NCI-H2029 treated with DMSO at 0.1 percent for 48 hours (cell line): ENCODE measurements at regions not wholly inside any gene's neighbourhood (a gene's known extent, or its start where the extent isn't known, plus 50 kb on each side); places are given as distances from the start of the nearest gene placed in this dataset.
A peak's percentile ranks its signal among the peaks of the same experiment; 100 is the strongest.
"Not testable (repeated sequence)": the region's sequence is repeated elsewhere in the genome, so short reads cannot be mapped to it uniquely, and the experiment has no call there.

Experiments used
- DNase-seq: peaks from one replicate; lab custom pipeline; 2025; lab: John Stamatoyannopoulos, UW

DNA sequence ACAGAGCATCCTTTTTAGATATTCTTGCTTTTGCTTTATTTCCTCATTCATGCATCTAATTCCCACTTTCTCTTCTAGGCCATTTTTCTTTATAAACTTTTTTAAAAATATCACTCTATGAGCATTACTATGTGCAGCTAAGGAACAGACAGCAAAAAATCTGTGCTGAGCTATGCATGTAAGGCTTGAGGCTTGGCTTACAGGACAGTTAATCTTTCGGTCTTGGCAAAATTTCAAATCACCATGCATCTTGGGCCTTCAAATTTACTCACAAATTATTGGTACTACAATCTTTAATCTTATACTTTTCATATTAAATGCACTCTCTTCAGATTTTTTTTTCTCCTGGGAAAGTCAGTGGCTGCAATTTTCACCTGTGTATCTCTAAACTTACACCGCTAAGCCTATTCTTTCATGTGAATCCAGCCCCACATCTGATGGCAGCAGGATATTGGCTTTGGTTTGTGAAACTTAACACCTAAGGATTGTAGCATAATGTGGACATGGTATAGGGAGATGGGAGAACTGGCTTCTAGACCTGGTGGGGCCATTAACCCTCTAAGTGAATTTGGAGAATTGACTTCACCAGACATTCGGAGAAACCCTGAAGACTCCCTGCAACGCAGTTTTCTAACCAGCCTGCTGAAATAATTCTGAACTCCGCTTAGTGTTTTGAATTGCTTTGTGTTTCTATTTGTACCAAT, 278.3 kb downstream of the SPRY1 start:
- DNase-seq, result no peak

- no peak for DNase-seq
Measured at GRCh38 chr4:123675567-123675966, 279.0 kb downstream of the SPRY1 start.

- DNase-seq, result no peak
Measured at GRCh38 chr4:123676071-123676889, 279.7 kb downstream of the SPRY1 start.

GRCh38 chr4:123676890-123677229, 280.3 kb downstream of the SPRY1 start:
- DNase-seq, result peak; percentile 2

GRCh38 chr4:123682931-123683330, 286.3 kb downstream of the SPRY1 start:
- no peak for DNase-seq

- DNase-seq, result not testable (repeated sequence)
Measured at GRCh38 chr4:123684937-123685336, 288.3 kb downstream of the SPRY1 start.

- not testable (repeated sequence) for DNase-seq
Measured at GRCh38 chr4:123695531-123695930, 298.9 kb downstream of the SPRY1 start.

GRCh38 chr4:123696687-123697086, 300.1 kb downstream of the SPRY1 start:
- DNase-seq, result no peak

DNA sequence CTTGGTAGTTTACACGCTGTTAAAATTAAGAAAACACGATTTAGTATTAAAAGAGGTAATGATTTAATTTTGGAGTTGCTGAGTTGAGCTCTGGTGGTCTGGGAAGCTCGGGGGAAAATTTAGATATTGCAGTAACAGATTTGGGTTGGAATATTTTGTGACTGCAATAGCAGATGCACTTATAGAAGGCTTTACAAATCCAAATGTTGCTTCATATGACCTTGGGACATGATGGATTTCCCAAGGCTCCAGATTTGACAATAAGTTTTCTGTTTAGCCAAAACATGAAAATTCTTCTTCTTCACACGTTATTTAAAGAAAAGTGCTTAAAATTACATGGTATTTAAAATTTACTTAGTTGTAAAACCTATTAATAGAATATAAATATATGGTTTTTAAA, 302.0 kb downstream of the SPRY1 start:
- DNase-seq, result no peak

- DNase-seq, result no peak
Measured at GRCh38 chr4:123699880-123700771, 303.5 kb downstream of the SPRY1 start.

DNA sequence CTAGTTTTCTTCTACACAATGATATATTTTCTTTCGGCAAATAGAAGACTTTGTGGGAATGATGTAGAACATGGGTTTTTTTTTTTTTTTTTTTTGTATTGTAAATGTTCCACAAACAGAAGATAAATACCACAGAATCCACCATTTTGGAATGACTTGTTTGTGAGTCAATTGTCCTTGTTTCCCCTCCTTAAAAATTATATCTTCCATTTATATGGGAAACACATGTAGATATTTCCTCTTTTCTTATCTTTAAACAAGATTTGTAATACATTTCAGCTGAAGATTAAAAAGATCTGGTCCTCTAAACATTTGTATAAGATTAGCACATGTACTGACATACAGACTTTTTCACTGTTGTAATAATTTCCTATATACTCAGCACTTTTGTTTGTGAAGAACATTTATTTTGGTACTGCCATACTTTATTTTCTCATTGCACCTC, 304.6 kb downstream of the SPRY1 start:
- DNase-seq, result no peak

DNA sequence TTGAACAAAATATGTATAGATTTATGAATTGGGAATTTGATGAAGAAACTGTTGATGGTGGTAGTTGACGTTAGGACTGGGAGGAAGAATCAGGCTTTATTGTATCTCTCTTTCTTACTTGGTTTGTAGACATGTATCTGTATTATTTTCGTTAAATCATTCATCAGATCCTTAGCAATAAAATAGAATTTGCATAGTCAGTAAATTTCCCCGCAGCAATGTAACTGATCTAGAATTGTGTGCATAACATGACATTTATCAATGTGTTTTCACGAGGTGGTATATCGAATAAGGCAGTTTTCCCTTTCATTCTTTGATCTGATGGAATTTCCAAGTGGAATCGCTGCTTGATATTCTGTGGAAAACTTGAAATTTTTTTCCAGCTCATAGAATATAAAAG, 308.8 kb downstream of the SPRY1 start:
- no peak for DNase-seq

- DNase-seq, result no peak
Measured at GRCh38 chr4:123706973-123707372, 310.4 kb downstream of the SPRY1 start.

DNA sequence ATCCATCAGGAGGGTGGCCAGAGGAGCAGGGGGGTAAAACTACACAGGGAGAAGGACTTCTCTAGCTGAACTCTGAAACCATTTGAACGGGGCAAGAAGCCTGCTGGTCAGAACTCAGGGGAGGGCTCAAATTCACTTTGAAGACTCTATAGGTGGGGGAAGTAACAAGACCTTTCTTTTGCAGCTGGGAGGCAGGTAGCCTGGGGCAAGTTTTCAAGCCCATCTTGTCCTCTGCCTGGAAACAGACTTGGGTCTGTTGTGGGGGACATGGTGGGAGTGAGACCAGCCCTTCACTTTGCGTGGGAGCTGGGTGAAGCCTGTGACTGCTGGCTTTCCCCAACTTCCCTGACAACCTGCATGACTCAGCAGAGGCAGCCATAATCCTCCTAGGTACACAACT, 312.3 kb downstream of the SPRY1 start:
- DNase-seq, result no peak

GRCh38 chr4:123709336-123709735, 312.7 kb downstream of the SPRY1 start:
- no peak for DNase-seq

DNA sequence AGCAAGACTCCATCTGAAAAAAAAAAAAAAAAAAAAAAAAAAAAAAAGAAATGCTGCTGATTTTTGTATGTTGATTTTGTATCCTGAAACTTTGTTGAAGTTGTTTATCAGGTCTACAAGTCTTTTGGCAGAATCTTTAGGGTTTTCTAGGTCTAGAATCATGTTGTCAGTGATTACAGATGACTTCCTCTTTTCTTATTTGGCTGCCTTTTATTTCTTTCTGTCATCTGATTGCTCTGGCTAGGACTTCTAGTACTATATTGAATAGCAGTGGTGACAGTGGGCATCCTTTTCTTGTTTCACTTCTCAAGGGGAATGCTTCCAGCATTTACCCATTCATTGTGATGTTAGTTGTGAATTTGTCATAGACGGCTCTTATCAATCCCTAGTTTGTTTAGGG, 334.4 kb downstream of the SPRY1 start:
- DNase-seq, result no peak

DNA sequence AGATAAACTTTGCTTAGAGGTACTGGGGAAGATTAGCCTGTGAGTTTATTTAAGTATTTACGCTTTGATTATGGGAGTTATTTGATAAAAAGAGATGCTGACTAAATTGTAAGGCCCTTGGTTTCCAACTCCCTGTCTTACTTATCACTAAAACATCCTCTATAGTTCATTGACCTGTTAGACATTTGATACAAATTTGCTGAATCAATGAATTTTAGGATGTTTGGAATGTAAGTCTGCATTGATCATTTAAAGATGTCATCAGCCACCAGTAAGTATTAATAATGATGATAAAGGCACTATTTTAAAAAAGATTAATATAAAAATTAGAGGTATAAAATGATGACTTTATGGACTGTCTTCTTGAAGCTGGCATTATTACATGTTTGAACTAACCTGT, 340.6 kb downstream of the SPRY1 start:
- DNase-seq, result no peak

DNA sequence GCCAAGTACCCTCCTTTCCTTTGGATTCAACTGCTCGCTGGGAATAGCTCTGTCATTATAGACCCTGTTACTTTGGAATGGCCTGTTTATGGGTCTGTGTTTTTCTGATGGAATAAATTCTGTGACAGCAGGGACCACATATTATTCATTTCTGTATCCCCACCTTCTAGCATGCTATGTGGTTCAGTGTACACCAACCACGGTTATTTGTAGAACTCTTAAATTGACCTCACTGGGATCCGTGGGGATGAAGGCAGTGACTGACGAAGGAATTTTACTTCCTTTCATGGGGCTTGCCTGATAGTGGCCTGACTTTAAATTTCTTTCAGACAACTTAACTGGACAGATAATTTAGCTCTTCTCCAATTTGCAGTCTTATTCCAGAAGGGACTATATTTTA, 343.2 kb downstream of the SPRY1 start:
- no peak for DNase-seq

DNA sequence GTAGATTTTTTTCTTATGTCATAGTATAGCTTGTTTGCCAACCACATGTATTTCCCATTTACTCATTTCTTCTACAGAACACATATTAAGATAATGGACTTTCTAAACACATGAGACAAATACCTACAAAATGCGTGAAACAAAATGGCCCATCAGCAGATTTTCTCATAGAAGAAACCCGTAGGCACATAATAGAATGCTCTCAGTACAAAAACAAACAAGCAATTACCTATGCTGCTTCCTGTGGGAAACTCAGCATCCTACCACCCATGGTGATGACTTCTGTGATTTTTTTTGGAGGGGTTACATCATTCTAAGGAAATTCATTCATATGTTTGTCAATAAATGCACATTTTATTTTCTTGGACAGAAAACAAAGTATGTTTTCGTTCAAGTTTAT, 343.6 kb downstream of the SPRY1 start:
- no peak for DNase-seq

DNA sequence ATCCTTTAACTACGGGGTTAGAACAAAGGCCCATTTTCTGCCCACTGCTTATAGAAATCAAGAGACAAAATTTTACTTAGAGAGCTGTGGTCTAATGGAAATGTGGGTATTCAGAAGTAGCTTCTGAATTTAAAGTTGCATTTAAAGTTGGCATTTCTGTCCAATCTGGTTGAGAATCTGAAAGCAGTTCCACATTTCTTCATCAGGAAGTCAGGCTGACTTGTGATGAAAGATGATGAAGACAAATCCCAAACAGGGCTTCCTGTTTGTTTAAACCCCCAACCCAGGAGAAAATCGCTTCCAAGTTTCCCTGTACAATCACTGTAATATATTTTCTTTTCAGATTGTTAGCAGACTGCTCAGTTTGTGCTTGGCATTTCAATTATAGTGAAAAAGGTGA, 345.3 kb downstream of the SPRY1 start:
- no peak for DNase-seq

GRCh38 chr4:123743848-123744247, 347.3 kb downstream of the SPRY1 start:
- DNase-seq, result no peak

- DNase-seq, result no peak
Measured at GRCh38 chr4:123744664-123745290, 348.2 kb downstream of the SPRY1 start.
